GM21528 (cell line): ENCODE measurements at regions not wholly inside any gene's neighbourhood (a gene's known extent, or its start where the extent isn't known, plus 50 kb on each side); places are given as distances from the start of the nearest gene placed in this dataset.

Experiments used
- ATAC-seq: cut with Tn5 transposase; IDR thresholded peaks from one replicate; pipeline ENCODE4 v1.9.1; 2021; ENCODE audit warnings: mild to moderate bottlenecking, moderate library complexity; ENCODE audit not compliant: unreplicated experiment, low FRiP score

- ATAC-seq, result no peak
Observed at GRCh38 chrX:20361890-20362262, 95.2 kb upstream of the RPS6KA3 start.

GRCh38 chrX:20361081-20361889, 94.6 kb upstream of the RPS6KA3 start:
- ATAC-seq, result no peak

DNA sequence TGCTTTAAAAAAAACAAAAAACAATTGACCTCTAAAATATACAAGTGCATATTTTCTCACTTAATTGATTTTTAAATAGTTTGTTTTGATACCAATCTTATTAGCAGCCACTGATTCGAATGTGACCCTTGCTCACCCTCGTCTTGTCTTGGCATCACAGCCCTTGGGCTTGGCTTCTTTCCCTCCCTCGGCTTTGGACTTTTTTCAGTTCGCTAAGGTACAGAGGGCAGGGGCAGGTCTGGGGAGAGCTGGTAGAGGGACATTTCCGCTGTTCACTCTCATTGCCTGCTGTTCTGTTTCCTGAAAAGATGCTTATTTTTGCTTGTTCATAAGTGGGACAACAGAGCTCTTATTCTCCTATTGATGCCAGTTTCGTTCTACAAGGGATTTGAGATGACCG, 88.5 kb upstream of the RPS6KA3 start:
- no peak for ATAC-seq

GRCh38 chrX:20354505-20354904, 87.8 kb upstream of the RPS6KA3 start:
- no peak for ATAC-seq

GRCh38 chrX:20352935-20353336, 86.2 kb upstream of the RPS6KA3 start:
- ATAC-seq, result no peak

- ATAC-seq, result no peak
Observed at GRCh38 chrX:20352504-20352903, 85.8 kb upstream of the RPS6KA3 start.

- no peak for ATAC-seq
Observed at GRCh38 chrX:20350596-20350995, 83.9 kb upstream of the RPS6KA3 start.

DNA sequence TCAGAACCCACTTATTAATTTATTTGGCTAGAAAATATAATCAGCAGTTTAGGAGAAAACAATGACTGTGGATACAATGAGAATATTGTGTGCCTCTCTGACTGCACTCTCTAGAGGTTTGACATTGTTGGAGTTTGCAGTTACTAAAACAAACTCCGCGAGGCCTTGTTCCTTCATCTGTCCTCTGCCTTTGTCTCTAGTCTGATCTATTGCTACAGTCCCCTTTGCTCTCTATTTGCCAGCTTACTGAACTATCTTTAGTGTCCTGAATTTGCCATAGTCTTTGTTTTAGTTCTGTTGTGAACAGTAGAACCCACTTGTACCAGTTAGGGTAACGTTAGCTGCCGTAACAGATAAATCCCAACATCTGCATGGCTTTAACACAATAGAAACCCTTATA, 81.4 kb upstream of the RPS6KA3 start:
- ATAC-seq, result no peak

- no peak for ATAC-seq
Observed at GRCh38 chrX:20347481-20347880, 80.8 kb upstream of the RPS6KA3 start.

DNA sequence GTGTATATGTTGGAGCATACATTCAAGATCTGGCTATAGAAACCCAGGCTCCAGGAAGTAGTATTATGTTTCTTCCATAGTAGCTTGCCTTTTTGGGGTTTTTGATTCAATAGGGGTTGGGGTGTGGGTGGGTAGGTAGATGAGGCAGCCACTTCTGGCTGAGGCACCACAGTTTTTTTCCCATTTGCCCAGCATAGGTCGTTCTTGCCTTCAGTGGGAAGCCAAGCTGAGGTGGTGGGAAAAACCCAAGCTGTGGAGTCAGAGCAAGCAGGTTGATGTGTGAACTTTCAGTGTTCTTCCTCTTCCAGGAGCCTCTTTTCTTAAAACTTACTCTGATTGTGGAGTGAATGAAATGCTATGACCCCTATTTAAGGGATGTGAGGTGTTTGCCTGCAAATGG, 67.0 kb upstream of the RPS6KA3 start:
- no peak for ATAC-seq

GRCh38 chrX:20330545-20330944, 63.8 kb upstream of the RPS6KA3 start:
- no peak for ATAC-seq

DNA sequence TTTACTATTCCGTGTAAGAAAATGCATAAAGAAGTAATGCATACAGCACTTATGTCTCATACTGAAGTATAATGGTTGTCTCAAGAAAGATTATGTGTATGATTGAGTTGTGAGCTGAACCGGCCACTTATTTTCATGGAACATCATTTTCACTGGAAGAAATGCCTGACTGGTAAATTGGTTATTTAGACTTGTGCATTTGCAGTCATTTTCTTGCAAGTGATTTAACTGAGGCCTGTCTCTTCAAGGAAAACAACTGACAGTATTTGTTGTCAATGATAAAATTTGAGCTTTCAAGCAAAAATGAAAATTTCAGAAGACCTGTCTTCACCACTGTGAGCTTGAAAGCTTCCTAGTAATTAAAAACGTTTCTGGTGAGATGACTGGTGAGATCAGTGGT, 62.7 kb upstream of the RPS6KA3 start:
- no peak for ATAC-seq

GRCh38 chrX:20325786-20326388, 59.2 kb upstream of the RPS6KA3 start:
- no peak for ATAC-seq

GRCh38 chrX:20322887-20323286, 56.2 kb upstream of the RPS6KA3 start:
- no peak for ATAC-seq

- ATAC-seq, result peak; percentile 94
Observed at GRCh38 chrX:20320461-20321159, 53.9 kb upstream of the RPS6KA3 start.

GRCh38 chrX:20319054-20319453, 52.3 kb upstream of the RPS6KA3 start:
- ATAC-seq, result no peak

DNA sequence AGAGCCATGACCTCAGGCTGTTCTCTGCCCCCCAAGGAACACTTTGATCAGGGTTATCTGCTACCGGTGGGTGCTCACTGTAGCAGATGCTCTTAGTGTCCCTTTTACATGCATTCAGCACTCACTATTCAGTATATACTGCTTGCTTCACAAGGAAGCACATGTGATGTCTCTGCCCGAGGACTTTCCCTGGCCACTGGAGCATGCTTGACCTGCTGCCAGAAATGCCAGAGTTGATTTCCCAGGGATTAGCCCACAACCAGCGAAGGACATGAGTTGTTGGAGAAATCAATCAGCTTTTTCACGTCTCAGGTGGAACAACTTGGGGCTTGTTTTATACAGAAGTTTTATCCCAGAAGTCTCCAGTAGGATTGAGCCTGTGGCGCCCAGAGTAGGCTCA, 51.2 kb upstream of the RPS6KA3 start:
- no peak for ATAC-seq
